GM18861 (cell line): ENCODE measurements at regions not wholly inside any gene's neighbourhood (a gene's known extent, or its start where the extent isn't known, plus 50 kb on each side); places are given as distances from the start of the nearest gene placed in this dataset.

Experiments used
- ATAC-seq: cut with Tn5 transposase; IDR thresholded peaks from one replicate; pipeline ENCODE4 v1.9.1; 2021; ENCODE audit not compliant: unreplicated experiment

GRCh38 chr18:47602273-47602897 is 328.1 kb downstream of the SMAD2 start:
- ATAC-seq = no peak

- ATAC-seq = no peak
Observed at GRCh38 chr18:47601581-47602272, 328.7 kb downstream of the SMAD2 start.

GRCh38 chr18:47595831-47596501 is 334.5 kb downstream of the SMAD2 start:
- ATAC-seq = no peak

GRCh38 chr18:47594621-47595086 is 335.8 kb downstream of the SMAD2 start:
- no peak for ATAC-seq

GRCh38 chr18:47593744-47594472 is 336.6 kb downstream of the SMAD2 start:
- no peak for ATAC-seq

GRCh38 chr18:47591429-47591828 is 339.0 kb downstream of the SMAD2 start:
- no peak for ATAC-seq

GRCh38 chr18:47587587-47587986 is 336.1 kb upstream of the SKOR2 start:
- ATAC-seq = no peak

- no peak for ATAC-seq
Observed at GRCh38 chr18:47586418-47587070, 335.1 kb upstream of the SKOR2 start.

- ATAC-seq = no peak
Observed at GRCh38 chr18:47585914-47586313, 334.5 kb upstream of the SKOR2 start.

- ATAC-seq = no peak
Observed at GRCh38 chr18:47585136-47585535, 333.7 kb upstream of the SKOR2 start.

- ATAC-seq = no peak
Observed at GRCh38 chr18:47582093-47582492, 330.6 kb upstream of the SKOR2 start.

GRCh38 chr18:47577520-47577919 is 326.1 kb upstream of the SKOR2 start:
- no peak for ATAC-seq

GRCh38 chr18:47574966-47575365 is 323.5 kb upstream of the SKOR2 start:
- ATAC-seq = no peak

GRCh38 chr18:47571957-47572356 is 320.5 kb upstream of the SKOR2 start:
- ATAC-seq = no peak

- no peak for ATAC-seq
Observed at GRCh38 chr18:47566809-47567208, 315.3 kb upstream of the SKOR2 start.

- ATAC-seq = no peak
Observed at GRCh38 chr18:47560723-47561715, 309.6 kb upstream of the SKOR2 start.

- peak; percentile 98 for ATAC-seq
Observed at GRCh38 chr18:47558110-47558750, 306.8 kb upstream of the SKOR2 start.

GRCh38 chr18:47557160-47557559 is 305.7 kb upstream of the SKOR2 start:
- no peak for ATAC-seq

GRCh38 chr18:47552783-47553182 is 301.3 kb upstream of the SKOR2 start:
- ATAC-seq = no peak
